ENCODE measurements at regions not wholly inside any gene's neighbourhood (a gene's known extent, or its start where the extent isn't known, plus 50 kb on each side); places are given as distances from the start of the nearest gene placed in this dataset.

DNA sequence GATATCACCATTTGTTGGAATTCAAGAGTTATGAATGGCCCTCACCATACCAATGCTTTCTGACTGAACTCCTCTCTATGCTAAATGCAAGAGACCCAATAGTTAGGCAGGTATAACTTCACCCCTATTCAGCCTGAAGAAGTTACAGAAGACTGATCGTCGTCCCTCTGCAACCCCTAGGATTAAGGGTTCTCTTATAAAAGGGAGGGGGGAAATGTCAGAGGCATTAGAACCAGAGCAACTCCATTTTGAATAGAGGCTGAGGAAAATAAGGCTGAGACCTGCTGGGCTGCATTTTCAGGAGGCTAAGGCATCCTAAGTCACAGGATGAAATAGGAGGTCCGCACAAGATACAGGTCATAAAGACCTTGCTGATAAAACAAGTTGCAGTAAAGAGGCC lies 494.3 kb downstream of the SPRY1 start:
- Mint-ChIP-seq H3K9me3 (peaks cover 2% of the 10 kb centered on the region), H3K4me1 (peaks cover 20% of the 10 kb centered on the region)
- TF ChIP-seq, protein P1, sequence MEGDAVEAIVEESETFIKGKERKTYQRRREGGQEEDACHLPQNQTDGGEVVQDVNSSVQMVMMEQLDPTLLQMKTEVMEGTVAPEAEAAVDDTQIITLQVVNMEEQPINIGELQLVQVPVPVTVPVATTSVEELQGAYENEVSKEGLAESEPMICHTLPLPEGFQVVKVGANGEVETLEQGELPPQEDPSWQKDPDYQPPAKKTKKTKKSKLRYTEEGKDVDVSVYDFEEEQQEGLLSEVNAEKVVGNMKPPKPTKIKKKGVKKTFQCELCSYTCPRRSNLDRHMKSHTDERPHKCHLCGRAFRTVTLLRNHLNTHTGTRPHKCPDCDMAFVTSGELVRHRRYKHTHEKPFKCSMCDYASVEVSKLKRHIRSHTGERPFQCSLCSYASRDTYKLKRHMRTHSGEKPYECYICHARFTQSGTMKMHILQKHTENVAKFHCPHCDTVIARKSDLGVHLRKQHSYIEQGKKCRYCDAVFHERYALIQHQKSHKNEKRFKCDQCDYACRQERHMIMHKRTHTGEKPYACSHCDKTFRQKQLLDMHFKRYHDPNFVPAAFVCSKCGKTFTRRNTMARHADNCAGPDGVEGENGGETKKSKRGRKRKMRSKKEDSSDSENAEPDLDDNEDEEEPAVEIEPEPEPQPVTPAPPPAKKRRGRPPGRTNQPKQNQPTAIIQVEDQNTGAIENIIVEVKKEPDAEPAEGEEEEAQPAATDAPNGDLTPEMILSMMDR (conservative IDR thresholded peaks at IDR 0.05) = no peak

DNA sequence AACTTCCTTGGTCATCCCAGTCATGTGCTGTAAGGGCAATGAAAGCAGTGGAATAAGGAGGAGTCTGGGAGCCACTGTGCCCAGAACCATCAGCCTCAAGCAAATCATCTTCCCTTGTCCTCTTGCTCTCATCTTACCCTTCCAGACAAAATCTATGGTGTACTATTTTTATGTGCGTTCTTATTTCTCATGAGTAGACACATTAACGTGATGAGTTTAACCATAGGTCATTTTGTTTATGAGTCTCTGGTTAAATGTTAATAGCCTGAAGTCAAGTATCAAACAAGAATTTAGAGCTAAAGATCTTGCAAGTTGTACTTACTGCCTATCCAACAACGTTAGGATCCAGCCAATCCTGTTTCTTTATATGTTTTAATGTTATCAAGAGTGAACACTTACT lies 495.3 kb downstream of the SPRY1 start:
- no peak overlapping the region for H3K4me3 Mint-ChIP-seq
- no peak for DNase-seq (ENCODE audit: low read depth, low spot score)
- TF ChIP-seq, protein P1 (conservative IDR thresholded peaks at IDR 0.05) = no peak
- H3K4me1 Mint-ChIP-seq = peaks cover 20% of the 10 kb centered on the region
- H3K36me3 Mint-ChIP-seq (ENCODE audit: low read depth) = no peaks in the 10 kb centered on the region
- H3K27me3 Mint-ChIP-seq (ENCODE audit: low read depth) = no peaks in the 10 kb centered on the region
- no peak overlapping the region for H3K27ac Mint-ChIP-seq (ENCODE audit: unreplicated experiment)
- H3K9me3 Mint-ChIP-seq = peaks cover 2% of the 10 kb centered on the region

More for the DNA sequence above, 494.3 kb downstream of the SPRY1 start:
- Mint-ChIP-seq H3K27ac (ENCODE audit: unreplicated experiment) (no peak overlapping the region), H3K36me3 (ENCODE audit: low read depth) (no peaks in the 10 kb centered on the region), H3K4me3 (no peak overlapping the region), H3K27me3 (ENCODE audit: low read depth) (no peaks in the 10 kb centered on the region)
- DNase-seq (ENCODE audit: low read depth, low spot score) = no peak

DNA sequence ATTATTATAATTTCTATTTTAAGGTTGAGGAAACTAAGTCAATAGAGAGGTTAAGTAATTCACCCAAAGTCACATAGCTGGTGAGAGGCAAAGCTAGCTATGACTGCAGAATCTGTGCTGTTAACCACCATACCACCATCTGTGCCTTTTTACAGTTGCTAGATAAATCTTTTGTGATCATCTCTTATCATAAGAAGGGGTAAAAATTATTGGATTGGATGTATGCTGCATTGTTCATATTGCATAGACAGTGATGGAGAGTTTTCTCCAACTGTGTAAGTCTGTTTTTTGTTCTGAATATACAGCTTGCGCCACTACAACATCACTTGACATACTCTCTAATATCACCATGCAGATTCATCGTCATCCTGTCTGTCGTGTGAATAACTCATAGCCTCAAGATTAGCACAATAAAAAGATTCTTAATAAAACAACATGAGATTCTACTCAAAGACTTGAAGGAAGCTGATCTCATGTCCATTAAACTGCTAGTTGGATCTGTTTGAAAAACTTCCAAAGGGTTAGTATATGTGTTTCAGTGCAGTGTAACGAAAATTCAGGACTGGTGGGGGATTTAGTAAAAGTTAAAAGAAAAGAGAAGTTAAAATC lies 495.9 kb downstream of the SPRY1 start:
- TF ChIP-seq, protein P1 (conservative IDR thresholded peaks at IDR 0.05) = no peak

DNA sequence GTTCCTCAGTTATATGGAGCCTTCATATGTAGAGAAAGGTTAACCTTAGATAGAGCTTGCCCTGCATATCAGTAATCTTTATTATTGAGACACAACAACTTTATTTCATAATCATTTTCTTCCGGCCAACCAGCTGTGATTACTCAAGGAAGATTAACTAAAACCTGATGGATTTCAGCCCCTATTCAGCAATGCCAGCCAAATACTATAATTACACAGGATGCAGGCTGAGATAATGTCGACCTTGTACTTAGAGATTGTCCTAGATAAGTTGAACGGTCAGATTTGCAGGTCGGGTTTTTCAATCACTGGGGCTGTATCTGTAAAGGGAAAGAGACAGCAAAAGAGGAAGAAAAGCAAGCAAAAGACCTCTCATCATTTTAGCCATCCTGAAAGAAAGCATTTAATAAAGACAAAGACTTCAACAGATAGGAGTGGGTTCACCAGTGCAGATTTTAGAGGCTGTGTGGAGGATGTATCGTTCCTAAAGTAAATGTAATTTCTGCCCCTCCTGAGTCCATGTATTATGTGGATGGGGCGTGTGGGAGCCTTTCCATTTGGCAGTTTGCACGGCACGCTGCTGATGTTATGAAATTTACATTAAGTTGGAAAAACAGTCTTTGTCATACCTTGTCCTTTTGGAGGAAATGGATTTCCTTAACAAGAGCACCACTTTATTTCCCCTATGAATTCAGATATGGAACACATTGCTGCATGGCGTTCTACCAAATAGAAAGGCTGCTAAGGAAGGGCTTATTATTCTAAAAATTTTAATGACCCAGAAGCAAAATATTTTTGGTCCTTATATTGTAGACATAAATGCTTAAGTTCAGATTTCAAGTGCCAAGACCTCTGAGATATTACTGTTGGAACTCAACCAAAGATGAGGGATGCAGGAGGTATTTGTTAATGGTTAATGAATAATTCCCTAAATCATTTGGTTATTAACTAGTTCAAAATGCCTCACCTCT lies 496.7 kb downstream of the SPRY1 start:
- Mint-ChIP-seq H3K27me3 (ENCODE audit: low read depth) (no peaks in the 10 kb centered on the region), H3K9me3 (peaks cover 2% of the 10 kb centered on the region), H3K4me1 (peaks cover 20% of the 10 kb centered on the region), H3K27ac (ENCODE audit: unreplicated experiment) (no peak overlapping the region), H3K4me3 (no peak overlapping the region), H3K36me3 (ENCODE audit: low read depth) (no peaks in the 10 kb centered on the region)
- DNase-seq (ENCODE audit: low read depth, low spot score) = no peak
- TF ChIP-seq, protein P1 (conservative IDR thresholded peaks at IDR 0.05) = no peak

More for the DNA sequence above, 495.9 kb downstream of the SPRY1 start:
- DNase-seq (ENCODE audit: low read depth, low spot score) = no peak
- Mint-ChIP-seq H3K9me3 (peaks cover 2% of the 10 kb centered on the region), H3K4me1 (peaks cover 20% of the 10 kb centered on the region), H3K27me3 (ENCODE audit: low read depth) (no peaks in the 10 kb centered on the region), H3K36me3 (ENCODE audit: low read depth) (no peaks in the 10 kb centered on the region), H3K27ac (ENCODE audit: unreplicated experiment) (no peak overlapping the region), H3K4me3 (no peak overlapping the region)

DNA sequence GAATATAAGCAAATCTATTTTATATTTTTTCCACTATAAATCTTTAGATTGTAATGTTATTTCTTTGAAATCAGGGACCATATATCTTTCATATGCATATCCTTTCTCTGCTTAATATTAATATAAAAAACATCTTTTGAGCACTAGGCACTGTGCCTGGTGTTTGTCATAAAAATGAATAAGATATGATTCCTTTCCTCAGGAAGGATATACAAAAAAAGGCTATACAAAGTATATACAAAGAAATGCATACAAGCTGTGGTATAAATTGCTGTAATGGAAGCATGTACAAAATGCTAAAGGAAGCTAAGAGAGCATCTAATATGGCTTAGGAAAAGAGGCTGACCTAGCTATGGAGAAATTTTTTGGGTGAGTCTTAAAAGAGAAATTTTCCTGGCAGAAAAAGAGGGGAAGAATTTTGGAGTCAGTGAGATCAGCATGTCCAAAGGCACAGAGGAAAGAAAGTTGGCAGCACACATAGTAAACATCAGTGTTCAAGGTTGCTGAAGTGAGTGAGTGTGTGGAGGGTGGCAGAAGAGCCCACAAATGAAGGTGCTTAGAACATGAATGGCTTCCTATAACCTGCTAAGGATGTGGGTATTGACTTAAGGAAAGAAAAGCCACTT lies 500.0 kb downstream of the SPRY1 start:
- no peak overlapping the region for H3K27ac Mint-ChIP-seq (ENCODE audit: unreplicated experiment)
- no peaks in the 10 kb centered on the region for H3K36me3 Mint-ChIP-seq (ENCODE audit: low read depth)
- DNase-seq (ENCODE audit: low read depth, low spot score) = no peak
- TF ChIP-seq, protein P1 (conservative IDR thresholded peaks at IDR 0.05) = no peak
- H3K9me3 Mint-ChIP-seq = peaks cover under 1% of the 10 kb centered on the region
- H3K4me1 Mint-ChIP-seq = peaks cover 12% of the 10 kb centered on the region
- no peak overlapping the region for H3K4me3 Mint-ChIP-seq
- no peaks in the 10 kb centered on the region for H3K27me3 Mint-ChIP-seq (ENCODE audit: low read depth)
